ENCODE measurements at regions not wholly inside any gene's neighbourhood (a gene's known extent, or its start where the extent isn't known, plus 50 kb on each side); places are given as distances from the start of the nearest gene placed in this dataset.

- no peak for TF ChIP-seq CTCF (IDR thresholded peaks at IDR 0.05)
- TF ChIP-seq POLR2A (IDR thresholded peaks at IDR 0.05), result no peak
Measured at GRCh38 chr7:125871431-125871830, 941.8 kb upstream of the POT1 start.

Measured in adrenal gland (tissue), 5 donors.